Lower lobe of right lung (tissue), 2 donors: ENCODE measurements at regions not wholly inside any gene's neighbourhood (a gene's known extent, or its start where the extent isn't known, plus 50 kb on each side); places are given as distances from the start of the nearest gene placed in this dataset.

Experiments used
- ATAC-seq, 2 donors: fragments of 200-7000 bp; cut with Tn5 transposase; one replicate each; pipeline ENCODE4 v1.9.1; 2020 to 2022; ENCODE audit warnings: mild to moderate bottlenecking in 2 of 2, moderate library complexity in 2 of 2
- DNase-seq: peaks from one replicate; pipeline ENCODE4 v3.0.0-alpha.2; 2020
- H3K27ac ChIP-seq: fragments of 200-600 bp; one replicate; pipeline ENCODE4 v1.8.0; 2022
- H3K27me3 ChIP-seq: fragments of 200-600 bp; one replicate; pipeline ENCODE4 v1.8.0; 2022; ENCODE audit warnings: low read depth
- H3K36me3 ChIP-seq: fragments of 200-600 bp; one replicate; pipeline ENCODE4 v1.8.0; 2022; ENCODE audit warnings: mild to moderate bottlenecking
- H3K4me1 ChIP-seq: fragments of 200-600 bp; one replicate; pipeline ENCODE4 v1.8.0; 2022
- H3K4me3 ChIP-seq: fragments of 200-600 bp; one replicate; pipeline ENCODE4 v1.8.0; 2022; ENCODE audit warnings: mild to moderate bottlenecking
- H3K9me3 ChIP-seq: fragments of 200-600 bp; one replicate; pipeline ENCODE4 v1.8.0; 2022
- CTCF ChIP-seq: fragments of 200-600 bp; IDR thresholded peaks from one replicate; pipeline ENCODE4 v1.8.0; 2022; ENCODE audit warnings: antibody characterized with exemption, mild to moderate bottlenecking
- intact Hi-C: fragments of 100-400 bp; cut with DNase I; formaldehyde crosslinking; loops from one replicate; pipeline ENCODE4 v1.11.0; 2022
- donor health status: DM: no; HTN: yes; CAD: no; lungs with severe emphysema.

GRCh38 chr10:123269675-123270074 lies 115.5 kb downstream of the BUB3 start:
- ATAC-seq: no peak
- Histone ChIP-seq H3K27me3 (no peaks in the 10 kb centered on the region), H3K9me3 (no peaks in the 10 kb centered on the region), H3K36me3 (no peaks in the 10 kb centered on the region), H3K27ac (no peak overlapping the region), H3K4me1 (no peaks in the 10 kb centered on the region), H3K4me3 (no peak overlapping the region)
- DNase-seq: no peak
- TF ChIP-seq CTCF: no peak
- intact Hi-C loops: no loop called here

GRCh38 chr10:123270221-123270620 lies 116.0 kb downstream of the BUB3 start:
- Histone ChIP-seq H3K9me3 (no peaks in the 10 kb centered on the region), H3K4me1 (no peaks in the 10 kb centered on the region), H3K36me3 (no peaks in the 10 kb centered on the region), H3K4me3 (no peak overlapping the region), H3K27ac (no peak overlapping the region), H3K27me3 (no peaks in the 10 kb centered on the region)
- DNase-seq: no peak
- ATAC-seq: no peak
- no peak for TF ChIP-seq CTCF
- intact Hi-C loops: no loop called here

- Histone ChIP-seq H3K36me3 (no peaks in the 10 kb centered on the region), H3K27me3 (no peaks in the 10 kb centered on the region), H3K27ac (no peak overlapping the region), H3K4me1 (no peaks in the 10 kb centered on the region), H3K4me3 (no peak overlapping the region), H3K9me3 (no peaks in the 10 kb centered on the region)
- intact Hi-C loops: no loop called here
- ATAC-seq (no peak), DNase-seq (no peak)
- no peak for TF ChIP-seq CTCF
Observed at GRCh38 chr10:123270806-123271205, 116.6 kb downstream of the BUB3 start.

GRCh38 chr10:123272171-123272570 lies 118.0 kb downstream of the BUB3 start:
- Histone ChIP-seq H3K4me1 (no peaks in the 10 kb centered on the region), H3K36me3 (no peaks in the 10 kb centered on the region), H3K27me3 (no peaks in the 10 kb centered on the region), H3K4me3 (no peak overlapping the region), H3K9me3 (no peaks in the 10 kb centered on the region), H3K27ac (no peak overlapping the region)
- ATAC-seq: no peak
- intact Hi-C loops: no loop called here
- no peak for TF ChIP-seq CTCF
- DNase-seq: no peak

GRCh38 chr10:123274306-123275135 lies 120.3 kb downstream of the BUB3 start:
- no peak for TF ChIP-seq CTCF
- no peak for DNase-seq

More at GRCh38 chr10:123274306-123275135, 120.3 kb downstream of the BUB3 start:
- H3K27me3 ChIP-seq: no peaks in the 10 kb centered on the region
- peak overlapping the region; percentile 30 for H3K4me3 ChIP-seq
- H3K27ac ChIP-seq: no peak overlapping the region
- H3K36me3 ChIP-seq: no peaks in the 10 kb centered on the region
- intact Hi-C loops: no loop called here
- no peaks in the 10 kb centered on the region for H3K9me3 ChIP-seq
- H3K4me1 ChIP-seq: no peaks in the 10 kb centered on the region
- peak; percentile 53 to 82 for ATAC-seq
